HepG2 (cell line): ENCODE measurements at regions not wholly inside any gene's neighbourhood (a gene's known extent, or its start where the extent isn't known, plus 50 kb on each side); places are given as distances from the start of the nearest gene placed in this dataset.

Source experiments
- ATAC-seq: fragments of 200-7000 bp; cut with Tn5 transposase; 3 replicates; pipeline ENCODE4 v1.9.1; 2020; ENCODE audit warnings: mild to moderate bottlenecking, moderate library complexity
- BruUV-seq: library from RNA; stranded (reverse); fragments of 400-500 nt; replicated peaks from 2 replicates; lab custom pipeline; 2021; lab: Mats Ljungman, UMichigan
- CTCF ChIA-PET: fragments of 300-600 bp; formaldehyde crosslinking; extraction: SDS; loops from one replicate; lab custom pipeline; 2021; ENCODE audit warnings: low total read pairs, inconsistent platforms, low intra/inter-chr PET ratio; lab: Yijun Ruan, JAX
- POLR2A ChIA-PET: fragments of 350-600 bp; sonication (Branson Sonifier 250); formaldehyde crosslinking; loops from one replicate; lab custom pipeline; 2020; ENCODE audit warnings: antibody characterized with exemption, inconsistent platforms; lab: Yijun Ruan, JAX
- DNase-seq: peaks from one replicate; pipeline ENCODE4 v3.0.0-alpha.2; 2015; ENCODE audit warnings: low spot score
- FAIRE-seq: peaks from 3 replicates; lab custom pipeline; 2011; peaks lifted over from hg19 to GRCh38; lab: Jason Lieb, UNC
- H2AFZ ChIP-seq: one replicate; pipeline ENCODE4 v1.6.1; 2011; ENCODE audit warnings: low read length, inconsistent platforms
- H3K27ac ChIP-seq: fragments of 300-600 bp; 3 replicates; pipeline ENCODE4 v1.8.0; 2011; ENCODE audit warnings: mixed run types, mild to moderate bottlenecking, mixed read lengths, low read length, inconsistent platforms; ENCODE audit not compliant: insufficient read depth; ENCODE audit errors: extremely low read length
- H3K27me3 ChIP-seq, 2 experiments: fragments of 200-600 bp in 1 of 2; 2 replicates in 1 of 2; 3 replicates in 1 of 2; pipeline versions ENCODE4 v1.6.0 to v1.8.0; 2011; ENCODE audit warnings: low read length in 2 of 2, mild to moderate bottlenecking in 2 of 2, moderate library complexity in 2 of 2, inconsistent platforms in 1 of 2; ENCODE audit not compliant: insufficient read depth in 2 of 2, control insufficient read depth in 1 of 2
- H3K36me3 ChIP-seq, 2 experiments: fragments of 200-600 bp in 1 of 2; replicated peaks in 1 of 2; 2 replicates in 1 of 2; 3 replicates in 1 of 2; pipeline versions ENCODE4 v1.5.1 to v1.8.0; 2011; ENCODE audit warnings: low read length in 2 of 2, inconsistent platforms in 1 of 2; ENCODE audit not compliant: insufficient read depth in 2 of 2, control insufficient read depth in 1 of 2
- H3K4me1 ChIP-seq: 2 replicates; pipeline ENCODE4 v1.5.1; 2012; ENCODE audit warnings: low read length, inconsistent platforms; ENCODE audit not compliant: insufficient read depth
- H3K4me2 ChIP-seq: 2 replicates; pipeline ENCODE4 v1.6.0; 2011; ENCODE audit warnings: low read depth, low read length, inconsistent platforms
- H3K4me3 ChIP-seq, 3 experiments: fragments of 200-600 bp in 1 of 3; sonication (generic), shearing (Covaris generic) in 1 of 3; replicated peaks in 1 of 3; 2 replicates each; pipeline ENCODE4 v1.5.1; 2011 to 2016; ENCODE audit warnings: low read length in 3 of 3, inconsistent platforms in 2 of 3, low read depth in 2 of 3, mild to moderate bottlenecking in 2 of 3, control low read depth in 1 of 3, mixed read lengths in 1 of 3; ENCODE audit not compliant: insufficient read depth in 1 of 3
- H3K79me2 ChIP-seq: one replicate; pipeline ENCODE4 v1.6.1; 2011; ENCODE audit warnings: low read length, inconsistent platforms; ENCODE audit not compliant: insufficient read depth
- H3K9ac ChIP-seq: 2 replicates; pipeline ENCODE4 v1.6.0; 2011; ENCODE audit warnings: mild to moderate bottlenecking, low read depth, low read length, inconsistent platforms; ENCODE audit not compliant: insufficient read depth
- H3K9me3 ChIP-seq: 2 replicates; pipeline ENCODE4 v1.5.1; 2012; ENCODE audit warnings: mild to moderate bottlenecking, low read length
- H4K20me1 ChIP-seq: 2 replicates; pipeline ENCODE4 v1.6.0; 2011; ENCODE audit warnings: inconsistent platforms, mild to moderate bottlenecking, low read length, moderate library complexity; ENCODE audit not compliant: insufficient read depth
- ELF4 ChIP-seq: sonication (generic); formaldehyde crosslinking; IDR thresholded peaks from 2 replicates; pipeline ENCODE4 v1.5.0; 2020; ENCODE audit warnings: missing genetic modification reagents, mild to moderate bottlenecking, moderate library complexity, borderline replicate concordance
- FOSL1 ChIP-seq: sonication (generic); formaldehyde crosslinking; IDR thresholded peaks from 2 replicates; pipeline ENCODE4 v1.9.0; 2021; ENCODE audit warnings: missing genetic modification reagents, borderline replicate concordance
- NFRKB ChIP-seq: fragments of 450-650 bp; IDR thresholded peaks from 2 replicates; pipeline ENCODE4 v1.6.1; 2017
- ZFP82 ChIP-seq: sonication (generic); formaldehyde crosslinking; IDR thresholded peaks from 2 replicates; pipeline ENCODE4 v1.5.1; 2020; ENCODE audit warnings: mild to moderate bottlenecking, missing genetic modification reagents, borderline replicate concordance
- ZNF414 ChIP-seq: sonication (generic); formaldehyde crosslinking; IDR thresholded peaks from 2 replicates; pipeline ENCODE4 v1.5.0; 2020; ENCODE audit warnings: missing genetic modification reagents
- WGBS: methylation state at CpG from one replicate; pipeline ENCODE4 v1.1.6; 2017; ENCODE audit warnings: low lambda C conversion rate; 5-methylcytosine and 5-hydroxymethylcytosine counted together
- in situ Hi-C: cut with HindIII; loops from 2 replicates; pipeline ENCODE4 v1.10.0; 2017; ENCODE audit warnings: low pct_unique_long_range_greater_than_20kb; ENCODE audit not compliant: extremely low pct_ligation_motif_present
- intact Hi-C: fragments of 100-400 bp; cut with micrococcal nuclease; formaldehyde crosslinking; loops from one replicate; pipeline ENCODE4 v1.10.0; 2022; ENCODE audit not compliant: unreplicated experiment
- TF ChIP-seq, protein P1 (sequence below): IDR thresholded peaks from 2 replicates; pipeline ENCODE4 v1.6.1; 2018; ENCODE audit warnings: missing genetic modification reagents

DNA sequence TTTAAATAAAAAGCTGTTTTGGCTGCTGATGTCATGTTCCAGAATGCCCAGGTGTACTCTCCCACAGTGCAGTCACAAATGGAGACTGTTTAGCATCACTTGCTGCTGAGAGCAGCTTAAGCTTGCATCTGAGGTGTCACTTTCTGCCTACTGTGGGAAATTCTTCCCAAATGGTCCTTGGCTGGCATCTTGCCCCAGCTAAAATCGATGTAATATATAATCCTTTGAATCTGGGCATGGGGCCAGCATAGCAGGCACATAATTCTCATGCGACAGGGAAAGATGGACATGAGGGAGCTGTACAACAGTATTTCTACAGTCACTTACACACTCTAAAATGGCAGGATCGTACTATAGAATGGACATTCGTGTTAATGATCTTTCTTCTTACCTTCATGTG is 144.3 kb downstream of the MACIR start:
- H3K4me3 ChIP-seq: no peak overlapping the region
- in situ Hi-C loops: no loop called here
- POLR2A ChIA-PET: no interaction called here

More for the DNA sequence above, 144.3 kb downstream of the MACIR start:
- BruUV-seq: no TSS peak
- no peak for TF ChIP-seq ZNF414
- TF ChIP-seq NFRKB: no peak
- TF ChIP-seq, protein P1, sequence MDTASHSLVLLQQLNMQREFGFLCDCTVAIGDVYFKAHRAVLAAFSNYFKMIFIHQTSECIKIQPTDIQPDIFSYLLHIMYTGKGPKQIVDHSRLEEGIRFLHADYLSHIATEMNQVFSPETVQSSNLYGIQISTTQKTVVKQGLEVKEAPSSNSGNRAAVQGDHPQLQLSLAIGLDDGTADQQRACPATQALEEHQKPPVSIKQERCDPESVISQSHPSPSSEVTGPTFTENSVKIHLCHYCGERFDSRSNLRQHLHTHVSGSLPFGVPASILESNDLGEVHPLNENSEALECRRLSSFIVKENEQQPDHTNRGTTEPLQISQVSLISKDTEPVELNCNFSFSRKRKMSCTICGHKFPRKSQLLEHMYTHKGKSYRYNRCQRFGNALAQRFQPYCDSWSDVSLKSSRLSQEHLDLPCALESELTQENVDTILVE: no peak
- no peak for TF ChIP-seq ZFP82
- no peak for TF ChIP-seq FOSL1
- no peak for TF ChIP-seq ELF4 (CRISPR knock-in tag)
- CTCF ChIA-PET: no interaction called here
- no peaks in the 10 kb centered on the region for H3K27me3 ChIP-seq
- ATAC-seq (no peak), FAIRE-seq (no peak), DNase-seq (no peak)
- no peaks in the 10 kb centered on the region for H3K4me1 ChIP-seq
- no peaks in the 10 kb centered on the region for H4K20me1 ChIP-seq
- 36% methylated on average over 4 of the region's 4 CpGs for WGBS
- H3K9me3 ChIP-seq: no peaks in the 10 kb centered on the region
- intact Hi-C loops: no loop called here
- H3K9ac ChIP-seq: no peak overlapping the region
- no peaks in the 10 kb centered on the region for H3K79me2 ChIP-seq
- H3K27ac ChIP-seq: no peak overlapping the region
- H3K36me3 ChIP-seq: no peaks in the 10 kb centered on the region
- H3K4me2 ChIP-seq: no peak overlapping the region
- H2AFZ ChIP-seq: no peak overlapping the region
